WTC11 (cell line): ENCODE measurements at regions not wholly inside any gene's neighbourhood (a gene's known extent, or its start where the extent isn't known, plus 50 kb on each side); places are given as distances from the start of the nearest gene placed in this dataset.
"Not testable (repeated sequence)": the region's sequence is repeated elsewhere in the genome, so short reads cannot be mapped to it uniquely, and the experiment has no call there.

Source experiments
- ATF1 ChIP-seq: sonication (generic); formaldehyde crosslinking; IDR thresholded peaks from 2 replicates; pipeline ENCODE4 v1.8.1; 2023; ENCODE audit warnings: mild to moderate bottlenecking, moderate library complexity, missing genetic modification reagents
- CREB1 ChIP-seq: sonication (generic); formaldehyde crosslinking; IDR thresholded peaks from 2 replicates; pipeline ENCODE4 v1.8.0; 2023; ENCODE audit warnings: mild to moderate bottlenecking, missing genetic modification reagents
- CTCF ChIP-seq: fragments of 200-600 bp; IDR thresholded peaks from 2 replicates; pipeline ENCODE4 v1.8.0; 2022; ENCODE audit warnings: antibody characterized with exemption
- E2F5 ChIP-seq: sonication (generic); formaldehyde crosslinking; IDR thresholded peaks from 2 replicates; pipeline ENCODE4 v1.8.1; 2022; ENCODE audit warnings: mild to moderate bottlenecking, moderate library complexity, missing genetic modification reagents
- JAZF1 ChIP-seq: fragments of 250-450 bp; sonication (Bioruptor Pico); IDR thresholded peaks from 2 replicates; pipeline ENCODE4 v1.9.0; 2021; ENCODE audit warnings: moderate library complexity, mild to moderate bottlenecking, inconsistent platforms
- SMAD3 ChIP-seq: sonication (generic); formaldehyde crosslinking; IDR thresholded peaks from 2 replicates; pipeline ENCODE4 v1.8.0; 2022; ENCODE audit warnings: missing genetic modification reagents, mild to moderate bottlenecking, borderline replicate concordance
- SP1 ChIP-seq: sonication (generic); formaldehyde crosslinking; conservative IDR thresholded peaks from 2 replicates; pipeline ENCODE4 v1.8.1; 2022; ENCODE audit warnings: missing genetic modification reagents
- TCF7 ChIP-seq: sonication (generic); formaldehyde crosslinking; IDR thresholded peaks from 2 replicates; pipeline ENCODE4 v1.8.0; 2022; ENCODE audit warnings: mild to moderate bottlenecking, low read depth, missing genetic modification reagents, moderate library complexity
- TF ChIP-seq, protein P1 (sequence below): sonication (generic); formaldehyde crosslinking; IDR thresholded peaks from 2 replicates; pipeline ENCODE4 v1.8.0; 2023; ENCODE audit warnings: missing genetic modification reagents, mild to moderate bottlenecking, borderline replicate concordance

GRCh38 chr5:177857642-177858200, 75.0 kb upstream of the FAM153A start:
- TF ChIP-seq, protein P1, sequence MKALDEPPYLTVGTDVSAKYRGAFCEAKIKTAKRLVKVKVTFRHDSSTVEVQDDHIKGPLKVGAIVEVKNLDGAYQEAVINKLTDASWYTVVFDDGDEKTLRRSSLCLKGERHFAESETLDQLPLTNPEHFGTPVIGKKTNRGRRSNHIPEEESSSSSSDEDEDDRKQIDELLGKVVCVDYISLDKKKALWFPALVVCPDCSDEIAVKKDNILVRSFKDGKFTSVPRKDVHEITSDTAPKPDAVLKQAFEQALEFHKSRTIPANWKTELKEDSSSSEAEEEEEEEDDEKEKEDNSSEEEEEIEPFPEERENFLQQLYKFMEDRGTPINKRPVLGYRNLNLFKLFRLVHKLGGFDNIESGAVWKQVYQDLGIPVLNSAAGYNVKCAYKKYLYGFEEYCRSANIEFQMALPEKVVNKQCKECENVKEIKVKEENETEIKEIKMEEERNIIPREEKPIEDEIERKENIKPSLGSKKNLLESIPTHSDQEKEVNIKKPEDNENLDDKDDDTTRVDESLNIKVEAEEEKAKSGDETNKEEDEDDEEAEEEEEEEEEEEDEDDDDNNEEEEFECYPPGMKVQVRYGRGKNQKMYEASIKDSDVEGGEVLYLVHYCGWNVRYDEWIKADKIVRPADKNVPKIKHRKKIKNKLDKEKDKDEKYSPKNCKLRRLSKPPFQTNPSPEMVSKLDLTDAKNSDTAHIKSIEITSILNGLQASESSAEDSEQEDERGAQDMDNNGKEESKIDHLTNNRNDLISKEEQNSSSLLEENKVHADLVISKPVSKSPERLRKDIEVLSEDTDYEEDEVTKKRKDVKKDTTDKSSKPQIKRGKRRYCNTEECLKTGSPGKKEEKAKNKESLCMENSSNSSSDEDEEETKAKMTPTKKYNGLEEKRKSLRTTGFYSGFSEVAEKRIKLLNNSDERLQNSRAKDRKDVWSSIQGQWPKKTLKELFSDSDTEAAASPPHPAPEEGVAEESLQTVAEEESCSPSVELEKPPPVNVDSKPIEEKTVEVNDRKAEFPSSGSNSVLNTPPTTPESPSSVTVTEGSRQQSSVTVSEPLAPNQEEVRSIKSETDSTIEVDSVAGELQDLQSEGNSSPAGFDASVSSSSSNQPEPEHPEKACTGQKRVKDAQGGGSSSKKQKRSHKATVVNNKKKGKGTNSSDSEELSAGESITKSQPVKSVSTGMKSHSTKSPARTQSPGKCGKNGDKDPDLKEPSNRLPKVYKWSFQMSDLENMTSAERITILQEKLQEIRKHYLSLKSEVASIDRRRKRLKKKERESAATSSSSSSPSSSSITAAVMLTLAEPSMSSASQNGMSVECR: not testable (repeated sequence)
- TF ChIP-seq CTCF; TCF7; ATF1; SP1; E2F5 (CRISPR knock-in tag); JAZF1 (CRISPR knock-in tag); SMAD3 (CRISPR knock-in tag); CREB1: not testable (repeated sequence)
